IMR-90 (cell line): ENCODE measurements at regions not wholly inside any gene's neighbourhood (a gene's known extent, or its start where the extent isn't known, plus 50 kb on each side); places are given as distances from the start of the nearest gene placed in this dataset.

Experiments
- ATAC-seq: fragments of 200-7000 bp; cut with Tn5 transposase; 2 replicates; pipeline ENCODE4 v1.9.1; 2020; ENCODE audit warnings: low read depth, mild to moderate bottlenecking, moderate library complexity
- BruUV-seq: library from RNA; stranded (reverse); fragments of 400-500 nt; replicated peaks from 2 replicates; lab custom pipeline; 2021; lab: Mats Ljungman, UMichigan
- CTCF ChIA-PET: fragments of 300-600 bp; formaldehyde crosslinking; extraction: SDS; loops from one replicate; lab custom pipeline; 2021; ENCODE audit warnings: antibody characterized with exemption; lab: Yijun Ruan, JAX
- POLR2A ChIA-PET: fragments of 300-600 bp; sonication (Branson Sonifier 250); formaldehyde crosslinking; loops from one replicate; lab custom pipeline; 2022; ENCODE audit warnings: antibody characterized with exemption; ENCODE audit not compliant: unreplicated experiment; lab: Charles Lee
- DNase-seq: peaks from one replicate; pipeline ENCODE4 v3.0.0; 2013
- H2AFZ ChIP-seq: replicated peaks from 2 replicates; pipeline ENCODE3; 2013; ENCODE audit warnings: low read length, mild to moderate bottlenecking; ENCODE audit not compliant: poor library complexity
- H2AK5ac ChIP-seq: 2 replicates; pipeline ENCODE4 v1.6.1; 2013; ENCODE audit warnings: low read depth, low read length, inconsistent platforms
- H2AK9ac ChIP-seq: replicated peaks from 2 replicates; pipeline ENCODE3; 2013; ENCODE audit warnings: mild to moderate bottlenecking, low read depth, low read length, moderate library complexity; ENCODE audit not compliant: poor library complexity
- H2BK120ac ChIP-seq: 2 replicates; pipeline ENCODE4 v1.6.1; 2013; ENCODE audit warnings: low read depth, low read length, inconsistent platforms
- H2BK15ac ChIP-seq: 3 replicates; pipeline ENCODE4 v1.6.1; 2013; ENCODE audit warnings: low read depth, low read length, inconsistent platforms
- H2BK20ac ChIP-seq: 2 replicates; pipeline ENCODE4 v1.6.1; 2013; ENCODE audit warnings: low read depth, mild to moderate bottlenecking, inconsistent platforms, low read length, moderate library complexity
- H2BK5ac ChIP-seq: 2 replicates; pipeline ENCODE4 v1.6.1; 2013; ENCODE audit warnings: mild to moderate bottlenecking, low read depth, low read length, inconsistent platforms; ENCODE audit not compliant: poor library complexity, severe bottlenecking
- H3K14ac ChIP-seq: replicated peaks from 2 replicates; pipeline ENCODE4 v1.6.1; 2013; ENCODE audit warnings: low read depth, low read length, inconsistent platforms
- H3K18ac ChIP-seq: 2 replicates; pipeline ENCODE4 v1.6.1; 2013; ENCODE audit warnings: low read depth, low read length, control low read depth
- H3K23ac ChIP-seq: 2 replicates; pipeline ENCODE4 v1.6.1; 2013; ENCODE audit warnings: low read depth, low read length, inconsistent platforms
- H3K27ac ChIP-seq: 2 replicates; pipeline ENCODE4 v1.5.1; 2013; ENCODE audit warnings: mild to moderate bottlenecking, control low read depth, low read length; ENCODE audit not compliant: insufficient read depth
- H3K27me3 ChIP-seq: 2 replicates; pipeline ENCODE4 v1.6.1; 2013; ENCODE audit warnings: low read length; ENCODE audit not compliant: control insufficient read depth, insufficient read depth
- H3K36me3 ChIP-seq: 2 replicates; pipeline ENCODE4 v1.6.1; 2013; ENCODE audit warnings: low read length, mixed read lengths; ENCODE audit not compliant: control insufficient read depth, insufficient read depth
- H3K4ac ChIP-seq: 2 replicates; pipeline ENCODE4 v1.6.1; 2013; ENCODE audit warnings: low read depth, low read length, inconsistent platforms
- H3K4me1 ChIP-seq: 2 replicates; pipeline ENCODE4 v1.6.1; 2013; ENCODE audit warnings: low read length, mixed read lengths; ENCODE audit not compliant: control insufficient read depth, insufficient read depth
- H3K4me2 ChIP-seq: 2 replicates; pipeline ENCODE4 v1.6.1; 2013; ENCODE audit warnings: low read depth, mild to moderate bottlenecking, control low read depth, low read length, moderate library complexity
- H3K4me3 ChIP-seq: 2 replicates; pipeline ENCODE4 v1.5.1; 2013; ENCODE audit warnings: low read depth, mild to moderate bottlenecking, control low read depth, low read length, moderate library complexity; ENCODE audit not compliant: insufficient read depth
- H3K56ac ChIP-seq: 2 replicates; pipeline ENCODE4 v1.6.1; 2013; ENCODE audit warnings: low read length, inconsistent platforms; ENCODE audit not compliant: insufficient read depth; ENCODE audit errors: extremely low read depth
- H3K79me1 ChIP-seq, 2 experiments: 2 replicates each; pipeline ENCODE4 v1.6.1; 2013; ENCODE audit warnings: low read length in 2 of 2, inconsistent platforms in 1 of 2, low read depth in 1 of 2
- H3K9ac ChIP-seq: 2 replicates; pipeline ENCODE4 v1.6.1; 2013; ENCODE audit warnings: low read depth, low read length, control low read depth
- H3K9me1 ChIP-seq: 2 replicates; pipeline ENCODE4 v1.6.1; 2013; ENCODE audit warnings: low read length, inconsistent platforms; ENCODE audit not compliant: insufficient read depth
- H3K9me3 ChIP-seq: 2 replicates; pipeline ENCODE4 v1.6.1; 2013; ENCODE audit warnings: low read length; ENCODE audit not compliant: control insufficient read depth, insufficient read depth
- H4K20me1 ChIP-seq: 2 replicates; pipeline ENCODE4 v1.6.1; 2013; ENCODE audit warnings: low read length, inconsistent platforms; ENCODE audit not compliant: insufficient read depth
- H4K5ac ChIP-seq: 2 replicates; pipeline ENCODE4 v1.6.1; 2013; ENCODE audit warnings: mild to moderate bottlenecking, low read depth, low read length, control low read depth
- H4K8ac ChIP-seq, 2 experiments: 2 replicates each; pipeline ENCODE4 v1.6.1; 2013; ENCODE audit warnings: low read depth in 2 of 2, low read length in 2 of 2, control low read depth in 1 of 2, inconsistent platforms in 1 of 2
- H4K91ac ChIP-seq: 2 replicates; pipeline ENCODE4 v1.6.1; 2013; ENCODE audit warnings: low read depth, low read length, inconsistent platforms; ENCODE audit not compliant: insufficient read depth
- BHLHE40 ChIP-seq: fragments of 150-350 bp; IDR thresholded peaks from 2 replicates; pipeline ENCODE4 v1.6.1; 2016; ENCODE audit warnings: mild to moderate bottlenecking, low read depth, low read length
- CEBPB ChIP-seq: IDR thresholded peaks from 2 replicates; pipeline ENCODE4 v1.6.1; 2012; ENCODE audit warnings: low read depth, low read length, improper control_type of control experiment
- CHD1 ChIP-seq: IDR thresholded peaks from 2 replicates; pipeline ENCODE4 v1.6.1; 2012; ENCODE audit warnings: low read depth, low read length, improper control_type of control experiment
- CTCF ChIP-seq: conservative IDR thresholded peaks from 2 replicates; pipeline ENCODE4 v1.5.1; 2012; ENCODE audit warnings: mild to moderate bottlenecking, low read depth, low read length, improper control_type of control experiment
- ELK1 ChIP-seq: fragments of 150-350 bp; IDR thresholded peaks from 2 replicates; pipeline ENCODE4 v1.6.1; 2016; ENCODE audit warnings: low read depth, mild to moderate bottlenecking, low read length, moderate library complexity, borderline replicate concordance
- FOS ChIP-seq: fragments of 150-350 bp; IDR thresholded peaks from 2 replicates; pipeline ENCODE4 v1.6.1; 2016; ENCODE audit warnings: low read depth, low read length
- MAFK ChIP-seq: IDR thresholded peaks from 2 replicates; pipeline ENCODE4 v1.6.1; 2012; ENCODE audit warnings: low read depth, low read length, improper control_type of control experiment
- MAZ ChIP-seq: IDR thresholded peaks from 2 replicates; pipeline ENCODE4 v1.6.1; 2012; ENCODE audit warnings: low read depth, mild to moderate bottlenecking, low read length, improper control_type of control experiment, moderate library complexity, borderline replicate concordance
- MXI1 ChIP-seq: IDR thresholded peaks from 2 replicates; pipeline ENCODE4 v1.6.1; 2012; ENCODE audit warnings: low read depth, mild to moderate bottlenecking, low read length, moderate library complexity, borderline replicate concordance
- NFE2L2 ChIP-seq: fragments of 150-350 bp; IDR thresholded peaks from 2 replicates; pipeline ENCODE4 v1.6.1; 2016; ENCODE audit warnings: low read depth, mild to moderate bottlenecking, low read length
- POLR2A ChIP-seq: IDR thresholded peaks from 2 replicates; pipeline ENCODE4 v1.6.1; 2012; ENCODE audit warnings: mild to moderate bottlenecking, low read depth, low read length
- RAD21 ChIP-seq: IDR thresholded peaks from 2 replicates; pipeline ENCODE4 v1.6.1; 2012; ENCODE audit warnings: low read length, improper control_type of control experiment
- RCOR1 ChIP-seq: IDR thresholded peaks from 2 replicates; pipeline ENCODE4 v1.6.1; 2012; ENCODE audit warnings: mild to moderate bottlenecking, low read length, improper control_type of control experiment; ENCODE audit not compliant: insufficient replicate concordance
- RFX5 ChIP-seq: IDR thresholded peaks from 2 replicates; pipeline ENCODE4 v1.8.0; 2012; ENCODE audit warnings: low read depth, mild to moderate bottlenecking, low read length, moderate library complexity
- SMC3 ChIP-seq: fragments of 150-350 bp; IDR thresholded peaks from 2 replicates; pipeline ENCODE4 v1.6.1; 2016; ENCODE audit warnings: low read depth, mild to moderate bottlenecking, antibody characterized with exemption, low read length, moderate library complexity
- USF2 ChIP-seq: fragments of 150-350 bp; IDR thresholded peaks from 2 replicates; pipeline ENCODE4 v1.6.1; 2017; ENCODE audit warnings: mild to moderate bottlenecking, antibody characterized with exemption, low read length, low read depth
- WGBS, 2 experiments: methylation state at CpG; one replicate each; pipeline versions ENCODE4 v1.1.5 to v1.1.7; 2013; ENCODE audit warnings: missing lambda C conversion rate in 2 of 2; ENCODE audit not compliant: insufficient read length in 1 of 2; ENCODE audit errors: extremely low coverage in 2 of 2; 5-methylcytosine and 5-hydroxymethylcytosine counted together
- dilution Hi-C: fragments of 300-500 bp; cut with HindIII; formaldehyde crosslinking; loops from one replicate; pipeline ENCODE4 v1.14.3; 2018; ENCODE audit warnings: low sequenced_read_pairs; ENCODE audit not compliant: unreplicated experiment
- in situ Hi-C: fragments of 300-500 bp; cut with MboI; formaldehyde crosslinking; loops from 3 replicates; pipeline ENCODE4 v1.14.3; 2019; ENCODE audit warnings: low sequenced_read_pairs, inconsistent platforms, mixed read lengths
- intact Hi-C: fragments of 100-400 bp; cut with micrococcal nuclease; formaldehyde crosslinking; loops from 2 replicates; pipeline ENCODE4 v1.10.0; 2022

- no peak overlapping the region for H3K4me2 ChIP-seq
- H3K4ac ChIP-seq = no peak overlapping the region
- ChIA-PET POLR2A (no interaction called here), CTCF (no interaction called here)
- H3K36me3 ChIP-seq = no peaks in the 10 kb centered on the region
- 86% methylated on average over 1 of the region's 2 CpGs; no CpG with 5 or more reads in 1 of the 2 experiments for WGBS, 2 experiments
- H3K9me1 ChIP-seq = no peaks in the 10 kb centered on the region
- H2BK120ac ChIP-seq = no peak overlapping the region
- H4K91ac ChIP-seq = no peak overlapping the region
- H3K4me3 ChIP-seq = no peak overlapping the region
- intact Hi-C loops (no loop called here), dilution Hi-C loops (no loop called here), in situ Hi-C loops (no loop called here)
- H3K79me1 ChIP-seq = no peaks in the 10 kb centered on the region
- TF ChIP-seq RFX5 (no peak), USF2 (no peak), BHLHE40 (no peak), MXI1 (no peak), RCOR1 (no peak), RAD21 (no peak), CEBPB (no peak), NFE2L2 (no peak), MAZ (no peak), SMC3 (no peak), POLR2A (no peak), MAFK (no peak), CTCF (no peak), FOS (no peak), ELK1 (no peak), CHD1 (no peak)
- DNase-seq = no peak
- no peak overlapping the region for H2AFZ ChIP-seq
- no peak overlapping the region for H2AK9ac ChIP-seq
- H4K20me1 ChIP-seq = no peaks in the 10 kb centered on the region
- no peak overlapping the region for H4K5ac ChIP-seq
- no peak overlapping the region for H3K14ac ChIP-seq
- H4K8ac ChIP-seq = no peak overlapping the region
- BruUV-seq = no TSS peak
- peaks cover 8% of the 10 kb centered on the region; the same call in 1 of the 2 replicates for H3K9me3 ChIP-seq
- no peaks in the 10 kb centered on the region for H3K27me3 ChIP-seq
- H3K9ac ChIP-seq = no peak overlapping the region
- H3K27ac ChIP-seq = no peak overlapping the region
- H2BK20ac ChIP-seq = no peak overlapping the region
- H3K23ac ChIP-seq = no peak overlapping the region
- no peaks in the 10 kb centered on the region for H3K4me1 ChIP-seq
- no peak overlapping the region for H3K56ac ChIP-seq
- H3K18ac ChIP-seq = no peak overlapping the region
- no peak overlapping the region for H2AK5ac ChIP-seq
- no peak for ATAC-seq
- H2BK5ac ChIP-seq = no peak overlapping the region
- no peak overlapping the region for H2BK15ac ChIP-seq
These were observed 331.3 kb upstream of the DCC start for GRCh38 chr18:52008736-52009135.
